ENCODE measurements at regions not wholly inside any gene's neighbourhood (a gene's known extent, or its start where the extent isn't known, plus 50 kb on each side); places are given as distances from the start of the nearest gene placed in this dataset.

DNA sequence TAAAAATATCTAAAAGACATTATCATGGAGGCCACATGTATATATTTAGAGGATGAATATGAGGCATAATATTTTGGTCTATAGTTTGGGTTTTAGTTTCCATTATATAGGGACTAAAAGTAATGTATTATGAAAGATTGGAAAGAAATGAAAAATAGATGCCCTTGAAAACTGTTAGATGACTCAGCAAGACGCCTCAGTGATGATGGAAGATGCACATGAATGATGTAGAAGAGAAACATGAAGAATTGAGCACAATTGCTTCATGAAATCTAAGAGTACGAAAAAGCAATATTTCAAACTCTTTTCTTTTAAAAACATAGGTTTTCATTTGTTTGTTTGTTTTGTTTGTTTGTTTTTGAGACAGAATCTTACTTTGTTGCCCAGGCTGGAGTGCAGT, 89.8 kb downstream of the ARL4A start:
- no peak for FAIRE-seq

DNA sequence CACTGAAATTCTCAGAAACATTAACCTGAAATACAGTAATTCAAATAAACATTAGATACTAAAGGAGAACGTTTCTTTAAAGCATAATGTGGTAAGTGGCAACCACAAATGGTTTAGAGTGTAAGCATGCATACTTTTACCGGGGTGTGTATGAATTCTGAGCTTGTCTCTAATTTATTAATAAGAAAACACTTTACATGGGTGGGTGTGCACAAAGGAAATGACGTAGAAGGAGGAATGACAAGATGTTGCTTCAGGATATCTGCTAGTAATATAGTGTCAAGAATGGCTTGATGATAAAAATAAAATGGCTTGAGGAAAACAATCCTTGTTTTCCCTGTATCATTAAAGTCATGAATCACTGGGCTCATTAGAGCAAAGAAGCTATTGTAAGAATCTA, 92.5 kb downstream of the ARL4A start:
- FAIRE-seq: no peak
- DNase-seq (ENCODE audit: extremely low spot score, insufficient read length, low read depth): no peak

More for the DNA sequence above, 89.8 kb downstream of the ARL4A start:
- no peak for DNase-seq (ENCODE audit: extremely low spot score, insufficient read length, low read depth)

- DNase-seq (ENCODE audit: extremely low spot score, insufficient read length, low read depth): no peak
- FAIRE-seq: no peak
Observed at GRCh38 chr7:12783421-12784095, 96.1 kb downstream of the ARL4A start.

GRCh38 chr7:12785473-12785872, 98.0 kb downstream of the ARL4A start:
- FAIRE-seq: no peak
- DNase-seq (ENCODE audit: extremely low spot score, insufficient read length, low read depth): no peak

DNA sequence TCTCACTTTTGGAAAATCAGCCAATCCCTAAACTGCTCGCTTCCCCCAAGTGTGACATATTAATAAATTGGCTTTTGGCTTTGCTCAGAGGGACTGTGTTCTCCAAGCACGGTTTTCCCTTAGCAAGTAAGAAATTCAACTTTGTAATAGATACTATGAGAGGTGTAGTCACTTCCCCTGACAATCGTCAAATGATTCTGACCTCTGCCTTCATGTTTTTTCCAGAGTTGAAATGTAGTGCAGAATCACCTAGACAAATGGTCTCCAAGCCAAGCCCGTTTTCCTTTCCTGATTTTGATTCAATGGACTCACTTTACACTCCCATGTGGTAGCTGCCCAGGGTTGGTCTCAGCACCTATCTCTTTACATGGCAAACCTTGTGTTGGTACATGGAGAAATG, 99.1 kb downstream of the ARL4A start:
- DNase-seq (ENCODE audit: extremely low spot score, insufficient read length, low read depth): no peak
- no peak for FAIRE-seq

DNA sequence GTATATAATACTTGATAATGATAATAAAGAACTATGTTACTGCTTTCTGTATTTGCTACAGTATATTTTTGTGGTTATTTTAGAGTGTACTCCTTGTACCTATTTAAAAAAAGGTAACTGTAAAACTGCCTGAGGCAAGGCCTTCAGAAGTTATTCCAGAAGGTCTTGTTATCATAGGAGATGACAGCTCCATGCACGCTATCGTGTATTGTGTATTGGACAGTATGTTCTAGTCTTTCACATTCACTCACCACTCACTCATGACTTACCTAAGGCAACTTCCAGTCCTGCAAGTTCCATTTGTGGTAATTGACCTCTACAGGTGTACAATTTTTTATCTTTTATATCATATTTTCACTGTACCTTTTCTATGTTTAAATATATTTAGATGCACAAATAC, 100.7 kb downstream of the ARL4A start:
- FAIRE-seq: no peak

DNA sequence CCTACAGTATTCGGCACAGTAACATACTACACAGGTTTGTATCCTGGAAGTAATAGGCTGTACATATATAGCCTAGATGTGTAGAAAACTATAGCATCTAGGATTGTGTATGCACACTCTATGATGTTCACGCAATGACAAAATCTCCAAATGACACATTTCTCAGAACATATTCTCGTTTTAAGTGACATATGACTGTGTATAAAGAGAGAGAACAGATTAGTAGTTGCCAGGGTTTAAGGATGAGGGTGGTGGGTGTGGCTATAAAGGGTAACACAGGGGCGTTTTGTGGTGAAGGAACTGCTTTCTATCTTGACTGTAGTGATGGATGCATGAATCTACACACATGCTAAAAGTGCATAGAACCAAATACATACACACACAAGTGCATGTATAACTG, 101.2 kb downstream of the ARL4A start:
- DNase-seq (ENCODE audit: extremely low spot score, insufficient read length, low read depth) (no peak), FAIRE-seq (no peak)

More for the DNA sequence above, 100.7 kb downstream of the ARL4A start:
- DNase-seq (ENCODE audit: extremely low spot score, insufficient read length, low read depth): no peak

DNA sequence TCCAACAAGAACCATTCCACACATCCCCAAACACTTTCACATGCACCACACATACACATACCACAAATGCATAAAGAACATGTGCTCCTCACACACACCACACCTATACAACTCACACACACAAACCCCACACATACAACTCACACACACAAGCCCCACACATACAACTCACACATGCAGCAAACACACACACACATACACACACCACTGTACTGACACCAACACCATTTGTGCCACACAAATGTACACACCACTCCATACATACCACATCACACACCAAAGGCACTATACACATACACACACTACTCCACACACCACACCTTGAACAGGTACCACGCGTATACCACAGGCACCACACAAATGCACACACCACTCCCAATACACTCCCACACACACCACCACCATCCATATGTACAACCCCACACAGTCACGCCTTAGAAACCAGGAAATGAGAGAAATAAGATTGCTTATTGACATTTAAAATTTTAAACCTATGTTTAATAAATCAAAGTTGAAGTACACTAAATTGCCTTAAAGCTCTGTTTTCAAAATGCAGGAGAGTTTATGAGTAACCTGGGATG, 107.4 kb downstream of the ARL4A start:
- DNase-seq (ENCODE audit: extremely low spot score, insufficient read length, low read depth) (no peak), FAIRE-seq (no peak)

- no peak for DNase-seq (ENCODE audit: extremely low spot score, insufficient read length, low read depth)
Observed at GRCh38 chr7:12796397-12797127, 109.1 kb downstream of the ARL4A start.

DNA sequence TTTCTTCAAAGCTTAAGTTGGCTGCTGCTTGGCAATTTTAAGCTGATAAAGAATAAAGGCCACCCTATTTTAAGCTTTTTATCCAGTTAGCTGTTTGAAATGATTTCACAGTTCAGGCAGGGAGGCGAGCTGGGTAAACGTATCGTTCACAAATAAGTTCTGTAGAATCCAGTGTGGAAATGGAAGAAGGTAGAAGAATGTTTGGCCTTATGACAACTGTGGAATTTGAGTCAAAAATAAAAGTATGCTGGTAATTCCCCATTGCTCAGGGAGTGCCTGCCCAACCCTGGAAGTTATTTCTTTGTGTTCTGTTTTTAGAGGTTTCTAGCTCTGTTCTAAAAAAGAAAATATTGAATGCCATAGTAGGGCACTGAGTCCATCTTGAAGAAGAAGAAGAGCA, 113.1 kb downstream of the ARL4A start:
- DNase-seq (ENCODE audit: extremely low spot score, insufficient read length, low read depth) (no peak), FAIRE-seq (no peak)

More at GRCh38 chr7:12796397-12797127, 109.1 kb downstream of the ARL4A start:
- FAIRE-seq: no peak

- DNase-seq (ENCODE audit: extremely low spot score, insufficient read length, low read depth): no peak
- no peak for FAIRE-seq
Observed at GRCh38 chr7:12801107-12801506, 113.7 kb downstream of the ARL4A start.

DNA sequence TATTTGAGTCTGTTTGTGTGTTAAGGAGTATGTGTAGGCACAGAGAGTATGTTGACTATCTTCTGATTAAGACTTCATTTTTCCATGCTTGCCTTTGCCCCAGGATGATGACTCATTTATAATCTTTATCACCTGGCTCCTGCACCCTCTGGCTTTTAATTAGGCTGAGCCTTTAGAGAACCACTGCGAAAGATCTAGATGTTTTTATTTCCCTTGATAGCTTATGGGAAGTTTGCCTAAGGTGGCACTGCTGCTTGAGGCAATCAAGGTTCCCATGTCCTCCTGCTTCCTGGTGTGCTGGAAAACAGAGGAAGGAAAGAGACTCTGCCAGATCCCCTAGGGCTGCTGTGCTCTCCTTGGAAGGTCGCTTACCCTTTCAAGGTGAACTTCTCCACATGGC, 114.6 kb downstream of the ARL4A start:
- FAIRE-seq (no peak), DNase-seq (ENCODE audit: extremely low spot score, insufficient read length, low read depth) (no peak)

GRCh38 chr7:12803542-12803941, 116.1 kb downstream of the ARL4A start:
- FAIRE-seq (no peak), DNase-seq (ENCODE audit: extremely low spot score, insufficient read length, low read depth) (no peak)

- FAIRE-seq: no peak
- no peak for DNase-seq (ENCODE audit: extremely low spot score, insufficient read length, low read depth)
Observed at GRCh38 chr7:12805518-12805928, 118.1 kb downstream of the ARL4A start.

GRCh38 chr7:12805957-12806356, 118.5 kb downstream of the ARL4A start:
- FAIRE-seq (no peak), DNase-seq (ENCODE audit: extremely low spot score, insufficient read length, low read depth) (no peak)

DNA sequence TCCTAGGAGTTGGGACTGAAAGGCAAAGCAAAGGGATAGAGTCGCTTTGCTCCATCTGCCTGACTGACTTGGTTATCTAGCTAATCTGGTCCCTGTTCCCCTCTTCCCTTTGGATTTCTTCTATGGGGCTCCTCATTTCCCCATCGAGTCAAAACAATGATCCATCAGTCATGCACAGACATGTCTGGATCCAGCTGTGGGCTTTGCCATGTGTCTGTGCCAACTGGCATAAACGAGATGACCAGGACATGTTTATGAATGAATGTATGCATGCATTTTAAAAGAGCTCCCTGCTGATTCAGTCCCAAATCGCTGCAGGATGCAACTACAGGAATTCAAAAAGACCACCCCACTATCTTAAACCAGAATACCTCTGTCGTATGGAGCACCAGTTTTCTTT, 122.0 kb downstream of the ARL4A start:
- FAIRE-seq (no peak), DNase-seq (ENCODE audit: extremely low spot score, insufficient read length, low read depth) (no peak)

GRCh38 chr7:12812111-12812510, 124.7 kb downstream of the ARL4A start:
- no peak for DNase-seq (ENCODE audit: extremely low spot score, insufficient read length, low read depth)
- no peak for FAIRE-seq

GRCh38 chr7:12814107-12814506, 126.7 kb downstream of the ARL4A start:
- no peak for DNase-seq (ENCODE audit: extremely low spot score, insufficient read length, low read depth)
- FAIRE-seq: no peak

DNA sequence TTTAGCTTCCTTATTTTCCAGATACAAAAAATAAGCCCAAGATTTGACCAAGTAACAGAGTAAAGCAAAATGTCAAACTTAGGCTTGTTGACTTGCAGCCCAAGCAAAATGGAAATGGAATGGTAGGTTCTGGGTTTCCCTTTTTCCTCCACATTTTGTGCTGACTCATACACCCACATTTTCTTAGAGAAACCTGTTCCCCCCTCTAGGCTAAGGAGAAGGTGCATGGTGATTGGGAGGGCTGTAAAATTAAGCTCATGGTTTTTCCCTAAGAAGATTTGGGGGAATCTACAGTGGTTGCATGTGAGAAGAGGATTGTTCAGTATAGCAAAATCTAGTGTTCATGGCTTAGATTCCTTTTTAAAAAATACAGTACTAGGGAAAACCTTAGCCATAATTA, 127.4 kb downstream of the ARL4A start:
- DNase-seq (ENCODE audit: extremely low spot score, insufficient read length, low read depth) (no peak), FAIRE-seq (no peak)

GRCh38 chr7:12815426-12815825, 128.0 kb downstream of the ARL4A start:
- no peak for DNase-seq (ENCODE audit: extremely low spot score, insufficient read length, low read depth)
- FAIRE-seq: no peak

GRCh38 chr7:12815871-12816270, 128.4 kb downstream of the ARL4A start:
- FAIRE-seq: no peak
- DNase-seq (ENCODE audit: extremely low spot score, insufficient read length, low read depth): no peak
